Subcutaneous abdominal adipose tissue (tissue), 5 donors: ENCODE measurements at regions not wholly inside any gene's neighbourhood (a gene's known extent, or its start where the extent isn't known, plus 50 kb on each side); places are given as distances from the start of the nearest gene placed in this dataset.
"Not testable (repeated sequence)": the region's sequence is repeated elsewhere in the genome, so short reads cannot be mapped to it uniquely, and the experiment has no call there.

Source experiments
- H3K27ac ChIP-seq: one replicate; pipeline ENCODE4 v1.7.0; 2013; ENCODE audit warnings: low read depth, mild to moderate bottlenecking, inconsistent platforms, low read length, moderate library complexity
- H3K27me3 ChIP-seq, 5 donors: one replicate each; pipeline ENCODE4 v1.7.0; 2013; ENCODE audit warnings: low read length in 5 of 5, inconsistent platforms in 1 of 5; ENCODE audit not compliant: control insufficient read depth in 5 of 5, insufficient read depth in 4 of 5
- H3K36me3 ChIP-seq, 5 donors: one replicate each; pipeline ENCODE4 v1.7.0; 2013; ENCODE audit warnings: low read length in 5 of 5; ENCODE audit not compliant: control insufficient read depth in 5 of 5, insufficient read depth in 5 of 5
- H3K4me1 ChIP-seq, 5 donors: one replicate each; pipeline ENCODE4 v1.7.0; 2013; ENCODE audit warnings: low read length in 5 of 5, mild to moderate bottlenecking in 3 of 5, moderate library complexity in 1 of 5; ENCODE audit not compliant: control insufficient read depth in 5 of 5, insufficient read depth in 5 of 5
- H3K4me3 ChIP-seq, 5 donors: one replicate each; pipeline ENCODE4 v1.7.0; 2013; ENCODE audit warnings: low read length in 5 of 5, low read depth in 1 of 5
- H3K9ac ChIP-seq, 5 donors: one replicate each; pipeline ENCODE4 v1.7.0; 2013; ENCODE audit warnings: low read length in 5 of 5, mild to moderate bottlenecking in 4 of 5, moderate library complexity in 3 of 5
- H3K9me3 ChIP-seq, 5 donors: one replicate each; pipeline ENCODE4 v1.7.0; 2013; ENCODE audit warnings: low read length in 5 of 5; ENCODE audit not compliant: control insufficient read depth in 5 of 5
- donor health status: healthy.
- donor health status: healthy.
- donor health status: healthy.
- donor health status: healthy.
- donor health status: healthy.

GRCh38 chr21:9778541-9778940 lies 742.8 kb upstream of the TPTE start:
- H3K27me3 ChIP-seq, H3K4me3 ChIP-seq, H3K36me3 ChIP-seq, H3K4me1 ChIP-seq, H3K9ac ChIP-seq, H3K27ac ChIP-seq: not testable (repeated sequence)
- H3K9me3 ChIP-seq: peaks cover 0 to 10% (median 2%) of the 10 kb centered on the region in 5 donors

- no peak overlapping the region for H3K27ac ChIP-seq
- H3K4me3 ChIP-seq: no peak overlapping the region
- H3K9ac ChIP-seq: no peak overlapping the region
- no peaks in the 10 kb centered on the region for H3K36me3 ChIP-seq
- H3K4me1 ChIP-seq: no peaks in the 10 kb centered on the region
- peaks cover 0 to 8% (median 0%) of the 10 kb centered on the region in 5 donors for H3K9me3 ChIP-seq
- no peaks in the 10 kb centered on the region for H3K27me3 ChIP-seq
Observed at GRCh38 chr21:9780441-9780937, 740.9 kb upstream of the TPTE start.

- H3K4me1 ChIP-seq, H3K27ac ChIP-seq, H3K4me3 ChIP-seq, H3K36me3 ChIP-seq, H3K9ac ChIP-seq, H3K27me3 ChIP-seq: not testable (repeated sequence)
- peaks cover 0 to 12% (median 0%) of the 10 kb centered on the region in 5 donors for H3K9me3 ChIP-seq
Observed at GRCh38 chr21:9783587-9783986, 737.8 kb upstream of the TPTE start.

- H3K4me1 ChIP-seq, H3K36me3 ChIP-seq, H3K9me3 ChIP-seq, H3K27ac ChIP-seq, H3K27me3 ChIP-seq, H3K9ac ChIP-seq, H3K4me3 ChIP-seq: not testable (repeated sequence)
Observed at GRCh38 chr21:9784201-9784600, 737.2 kb upstream of the TPTE start.

- H3K4me1 ChIP-seq, H3K36me3 ChIP-seq, H3K27me3 ChIP-seq, H3K27ac ChIP-seq, H3K9me3 ChIP-seq, H3K9ac ChIP-seq, H3K4me3 ChIP-seq: not testable (repeated sequence)
Observed at GRCh38 chr21:9786092-9786491, 735.3 kb upstream of the TPTE start.

- H3K27me3 ChIP-seq, H3K27ac ChIP-seq, H3K9ac ChIP-seq: not testable (repeated sequence)
Observed at GRCh38 chr21:9788281-9788680, 733.1 kb upstream of the TPTE start.

GRCh38 chr21:9790354-9790753 lies 731.0 kb upstream of the TPTE start:
- not testable (repeated sequence) for H3K9ac ChIP-seq, H3K4me3 ChIP-seq, H3K27me3 ChIP-seq, H3K36me3 ChIP-seq, H3K4me1 ChIP-seq, H3K9me3 ChIP-seq, H3K27ac ChIP-seq

More at GRCh38 chr21:9788281-9788680, 733.1 kb upstream of the TPTE start:
- not testable (repeated sequence) for H3K4me1 ChIP-seq, H3K4me3 ChIP-seq, H3K36me3 ChIP-seq, H3K9me3 ChIP-seq

GRCh38 chr21:9791453-9791852 lies 729.9 kb upstream of the TPTE start:
- H3K9ac ChIP-seq, H3K4me1 ChIP-seq, H3K27me3 ChIP-seq, H3K27ac ChIP-seq, H3K9me3 ChIP-seq, H3K36me3 ChIP-seq, H3K4me3 ChIP-seq: not testable (repeated sequence)

- H3K27ac ChIP-seq, H3K27me3 ChIP-seq, H3K4me3 ChIP-seq, H3K4me1 ChIP-seq, H3K9me3 ChIP-seq, H3K9ac ChIP-seq, H3K36me3 ChIP-seq: not testable (repeated sequence)
Observed at GRCh38 chr21:9795291-9795690, 726.1 kb upstream of the TPTE start.

- H3K4me1 ChIP-seq, H3K9me3 ChIP-seq, H3K36me3 ChIP-seq, H3K4me3 ChIP-seq, H3K9ac ChIP-seq, H3K27ac ChIP-seq, H3K27me3 ChIP-seq: not testable (repeated sequence)
Observed at GRCh38 chr21:9796293-9796692, 725.1 kb upstream of the TPTE start.

- not testable (repeated sequence) for H3K27ac ChIP-seq, H3K4me3 ChIP-seq, H3K9ac ChIP-seq, H3K4me1 ChIP-seq, H3K36me3 ChIP-seq, H3K9me3 ChIP-seq, H3K27me3 ChIP-seq
Observed at GRCh38 chr21:9807675-9808074, 713.7 kb upstream of the TPTE start.
